ENCODE measurements at regions not wholly inside any gene's neighbourhood (a gene's known extent, or its start where the extent isn't known, plus 50 kb on each side); places are given as distances from the start of the nearest gene placed in this dataset.
"Not testable (repeated sequence)": the region's sequence is repeated elsewhere in the genome, so short reads cannot be mapped to it uniquely, and the experiment has no call there.

GRCh38 chr13:54268013-54268695 is 1239.5 kb downstream of the OLFM4 start:
- DNase-seq: not testable (repeated sequence)

DNA sequence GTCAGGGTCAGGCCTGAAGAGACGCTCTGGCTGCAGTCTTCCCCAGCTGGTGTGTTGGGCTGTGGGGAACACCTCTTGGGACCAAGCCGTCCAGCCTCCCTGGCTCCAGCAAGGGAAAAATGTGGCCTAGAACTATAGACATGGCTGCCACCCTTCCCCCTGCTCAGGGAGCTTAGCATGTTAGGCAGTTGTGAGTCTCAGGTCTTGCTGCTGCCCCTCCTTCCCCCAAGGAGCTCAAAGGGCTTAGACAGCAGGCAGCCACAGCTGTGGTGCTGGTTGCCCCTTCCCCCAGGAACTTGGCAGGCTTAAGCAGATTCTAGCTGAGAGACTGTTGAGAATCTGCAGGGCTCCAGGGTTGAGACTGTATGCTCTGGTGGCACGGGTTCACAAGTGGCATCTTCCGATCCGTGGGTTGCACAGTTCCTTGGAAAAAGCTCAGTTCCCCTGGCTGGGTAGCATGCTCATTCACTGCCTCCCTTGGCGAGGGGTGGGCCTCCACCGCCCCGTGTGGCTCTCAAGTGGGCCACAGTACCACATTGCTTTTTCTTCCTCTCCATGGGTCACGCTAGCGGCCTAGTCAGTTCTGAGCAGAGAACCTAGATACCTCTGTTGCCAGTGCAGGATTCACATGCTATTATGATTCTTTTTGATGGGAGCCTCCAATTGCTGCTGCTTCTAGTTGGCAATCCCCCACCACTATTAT is 1258.6 kb downstream of the OLFM4 start:
- DNase-seq: no peak

GRCh38 chr13:54301085-54301484 is 1272.5 kb downstream of the OLFM4 start:
- DNase-seq: no peak

DNA sequence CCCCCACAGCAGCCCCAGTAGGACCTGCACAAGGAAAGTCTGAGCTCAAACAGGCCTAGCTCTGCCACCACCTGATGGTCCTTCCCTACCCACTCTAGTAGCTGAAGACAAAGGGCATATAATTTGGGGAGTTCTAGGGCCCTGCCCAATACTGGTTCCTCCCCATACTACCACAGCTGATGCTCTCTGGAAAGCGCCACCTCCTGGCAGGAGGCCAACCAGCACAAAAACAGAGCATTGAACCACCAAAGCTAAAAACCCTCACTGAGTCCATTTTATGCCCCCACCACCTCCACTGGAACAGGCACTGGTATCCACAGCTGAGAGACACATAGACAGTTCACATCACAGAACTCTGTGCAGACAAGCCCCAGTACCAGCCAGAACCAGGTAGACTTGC is 1276.8 kb downstream of the OLFM4 start:
- DNase-seq: no peak

DNA sequence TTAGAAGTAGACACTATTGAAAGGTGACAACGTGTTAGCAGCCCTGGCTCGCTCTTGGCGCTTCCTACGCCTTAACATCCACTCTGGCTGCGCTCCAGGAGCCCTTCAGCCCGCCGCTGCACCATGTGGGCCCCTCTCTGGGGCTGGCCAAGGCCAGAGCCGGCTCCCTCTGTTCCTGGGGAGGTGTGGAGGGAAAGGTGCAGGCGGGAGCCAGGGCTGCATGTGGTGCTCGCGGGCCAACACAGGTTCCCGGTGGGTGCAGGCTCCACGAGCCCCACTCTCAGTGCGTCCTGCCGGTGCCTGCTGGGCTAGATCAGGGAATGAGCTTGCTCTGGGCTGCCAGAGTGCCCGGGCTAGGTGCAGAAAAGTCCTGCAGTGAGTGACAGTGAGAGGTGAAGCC is 1284.3 kb downstream of the OLFM4 start:
- DNase-seq: no peak

DNA sequence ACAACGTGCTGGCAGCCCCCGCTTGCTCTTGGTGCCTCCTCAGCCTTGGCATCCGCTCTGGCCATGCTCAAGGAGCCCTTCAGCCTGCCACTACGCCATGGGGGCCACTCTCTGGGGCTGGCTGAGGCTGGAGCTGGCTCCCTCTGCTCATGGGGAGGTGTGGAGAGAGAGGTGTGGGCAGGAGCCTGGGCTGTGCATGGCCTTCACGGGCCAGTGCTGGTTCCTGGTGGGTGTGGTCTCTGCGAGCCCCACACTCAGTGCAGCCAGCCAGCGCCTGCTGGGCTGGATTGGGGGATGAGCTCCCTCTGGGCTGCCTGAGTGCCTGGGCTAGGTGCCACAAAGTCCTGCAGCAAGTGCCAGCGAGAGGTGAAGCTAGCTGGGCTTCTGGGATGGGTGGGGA is 1289.1 kb downstream of the OLFM4 start:
- DNase-seq: no peak

DNA sequence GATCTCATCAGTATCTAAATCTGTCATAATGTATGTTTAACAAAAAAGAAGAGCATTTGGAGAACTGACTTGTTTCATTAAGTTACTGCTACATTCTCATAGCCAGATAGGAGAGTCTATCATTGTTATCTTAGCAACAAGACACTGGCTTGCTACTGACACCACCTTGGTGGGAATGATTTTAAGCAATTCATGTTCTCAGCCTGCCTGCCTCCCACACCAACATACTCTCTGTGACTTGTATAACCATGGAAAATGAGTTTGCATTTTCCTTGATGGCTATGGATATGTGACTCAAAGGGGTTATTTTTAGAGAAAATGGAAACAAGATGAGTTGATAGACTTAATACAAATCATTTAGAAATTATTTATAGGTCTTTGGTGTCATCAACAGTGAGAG is 1308.9 kb downstream of the OLFM4 start:
- no peak for DNase-seq

DNA sequence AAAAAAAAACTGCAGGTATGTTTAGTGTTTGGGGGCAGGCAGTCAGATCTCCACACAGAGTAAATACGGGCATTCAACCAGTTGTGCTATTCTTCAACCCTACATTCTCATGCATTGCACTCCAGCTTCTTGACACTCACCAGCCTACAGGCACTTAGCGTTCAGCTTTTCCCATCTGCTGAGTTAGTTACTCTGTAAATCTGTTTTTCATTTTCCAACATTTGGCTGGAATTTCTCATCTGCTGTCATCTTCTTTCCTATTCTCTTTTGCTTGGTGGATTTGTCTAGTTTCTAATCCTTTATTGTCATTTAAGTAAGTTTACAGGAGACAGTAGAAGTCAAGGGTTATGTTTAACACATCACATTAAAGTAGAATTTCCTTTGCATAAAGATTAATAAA is 1318.9 kb downstream of the OLFM4 start:
- no peak for DNase-seq

DNA sequence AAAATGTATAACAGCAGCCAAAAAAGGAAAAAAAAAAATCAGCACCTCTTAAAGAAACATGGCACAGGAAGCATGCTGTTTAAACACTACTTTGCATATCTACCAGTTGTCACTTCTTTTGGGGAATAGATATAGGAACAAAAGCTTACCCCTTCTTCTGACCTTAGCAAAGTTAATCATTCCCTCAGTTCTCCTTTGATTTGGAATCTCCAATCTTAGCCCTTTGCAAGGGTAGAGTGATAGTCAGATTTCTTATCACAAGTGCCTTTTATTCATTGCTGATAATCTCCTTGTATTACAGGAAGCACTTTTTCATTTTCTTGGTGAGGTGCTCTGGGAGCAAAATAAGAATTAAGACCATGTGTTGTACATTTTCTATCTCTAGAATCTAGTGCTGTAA is 1327.6 kb downstream of the OLFM4 start:
- DNase-seq: no peak

DNA sequence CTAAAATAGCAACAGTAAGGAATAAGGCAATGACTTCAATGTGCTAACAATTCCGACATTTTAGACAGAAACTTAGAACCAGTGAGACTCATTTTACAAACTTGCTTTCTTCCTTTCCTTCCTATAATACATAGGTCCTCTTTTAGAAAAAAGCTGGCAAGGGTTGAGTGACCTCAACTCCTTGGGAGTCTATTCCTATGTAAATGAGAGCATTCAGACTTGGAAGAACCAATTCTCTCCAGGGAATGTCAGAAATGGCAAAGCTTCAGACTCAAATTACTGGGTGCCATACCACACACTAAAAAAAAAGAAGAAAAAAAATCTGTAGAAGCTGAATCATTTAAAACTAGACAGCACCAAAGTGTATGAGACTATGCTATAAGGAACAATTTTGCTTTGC is 1328.2 kb downstream of the OLFM4 start:
- no peak for DNase-seq

DNA sequence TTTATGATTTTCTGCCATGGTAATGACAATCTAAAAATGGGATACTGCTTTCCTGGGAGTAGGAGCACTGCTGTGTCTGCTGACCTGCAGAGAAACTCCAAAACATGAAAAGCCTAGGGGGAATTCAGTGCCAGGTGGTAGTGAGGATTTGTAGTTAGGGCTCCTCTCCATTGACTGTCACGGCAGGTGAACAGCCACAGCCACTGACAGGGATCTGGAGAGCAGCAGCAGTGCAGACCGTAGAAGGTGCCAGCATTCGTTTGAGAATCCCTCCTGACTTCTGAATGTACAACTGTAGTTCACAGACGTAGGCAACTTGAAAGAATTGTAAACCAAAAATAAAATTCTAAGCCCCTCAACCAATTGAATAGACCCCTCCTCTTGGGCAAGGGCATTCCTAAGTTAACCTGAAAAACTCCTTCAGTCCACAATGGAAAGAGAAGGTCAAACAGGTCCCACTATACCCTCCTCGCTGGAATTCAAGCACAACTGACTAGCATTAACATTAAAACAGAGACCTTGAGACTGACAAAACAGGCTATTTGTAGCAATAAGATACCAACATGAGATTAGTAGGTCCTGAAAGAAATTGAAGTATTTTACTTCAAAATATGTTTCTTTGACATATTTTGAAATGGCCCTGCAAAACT is 1328.8 kb downstream of the OLFM4 start:
- DNase-seq: no peak

GRCh38 chr13:54361460-54361859 is 1332.8 kb downstream of the OLFM4 start:
- DNase-seq: no peak

- no peak for DNase-seq
These were observed 1338.1 kb downstream of the OLFM4 start for GRCh38 chr13:54366728-54367127.

DNA sequence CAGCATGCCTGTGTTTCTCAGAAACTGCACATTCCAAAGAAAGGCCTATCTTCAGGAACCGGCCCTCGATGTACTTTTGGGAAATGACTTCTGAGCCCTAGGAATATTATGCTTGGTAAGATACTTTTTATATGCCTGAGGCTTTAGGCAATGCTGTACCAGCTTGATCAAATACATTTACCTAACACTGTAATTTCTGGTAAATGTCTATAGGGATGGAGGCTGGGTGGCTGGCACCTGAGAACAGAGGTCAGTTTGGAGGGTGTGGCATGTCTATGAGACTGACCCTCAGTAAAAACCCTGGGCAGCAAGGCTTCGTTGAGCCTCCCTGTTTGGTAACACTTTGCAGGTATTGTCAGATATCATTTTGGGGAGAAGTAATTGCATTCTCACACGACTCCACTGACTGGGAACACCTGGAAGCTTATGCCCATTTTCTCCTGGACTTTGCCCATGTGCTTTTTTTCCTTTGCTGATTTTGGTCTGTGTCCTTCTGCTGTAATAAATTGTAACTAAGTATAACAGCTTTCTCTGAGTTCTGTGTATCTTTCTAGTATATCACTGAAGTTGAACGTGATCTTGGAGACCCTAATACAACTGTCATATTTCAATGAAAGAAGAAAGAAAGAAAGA is 1339.1 kb downstream of the OLFM4 start:
- DNase-seq: no peak

- DNase-seq: no peak
These were observed 1339.8 kb downstream of the OLFM4 start for GRCh38 chr13:54368387-54368786.

DNA sequence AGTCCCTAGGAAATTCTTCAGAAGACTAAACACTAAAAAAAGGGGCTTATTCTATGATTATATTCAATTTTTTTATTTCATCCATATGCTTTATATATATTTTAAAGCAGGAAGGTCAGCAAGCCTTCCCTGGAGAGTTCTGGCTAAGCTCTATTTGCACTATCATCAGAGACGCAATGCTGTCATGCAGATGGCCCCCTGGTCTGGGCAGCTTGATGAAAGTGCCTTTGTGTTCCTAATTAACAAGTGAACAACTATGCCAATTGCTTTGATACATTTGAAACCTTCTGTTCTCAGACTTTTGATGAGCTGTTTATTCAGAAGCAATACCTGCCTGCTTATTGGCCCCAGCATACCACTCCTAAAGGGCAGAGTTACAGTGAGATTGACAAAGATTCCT is 1344.6 kb downstream of the OLFM4 start:
- no peak for DNase-seq

DNA sequence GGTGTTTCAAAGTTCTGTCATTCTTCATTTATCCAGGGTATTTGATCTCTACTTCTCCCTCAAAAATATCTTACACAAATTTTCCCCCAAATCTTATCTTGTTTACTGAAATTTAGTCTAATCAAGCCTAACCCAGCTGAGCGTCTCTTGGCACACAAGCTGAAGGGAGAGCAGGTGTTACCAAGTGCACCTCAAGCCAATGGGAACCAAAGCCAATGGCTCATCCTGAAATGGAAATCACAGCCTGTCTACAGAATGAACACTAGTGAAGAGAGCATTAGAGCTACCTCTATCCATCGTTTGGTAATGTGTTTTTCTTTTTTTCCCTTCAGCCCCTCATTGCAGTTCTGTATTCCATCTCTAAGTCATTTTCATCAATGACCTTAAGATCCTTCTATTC is 1350.8 kb downstream of the OLFM4 start:
- DNase-seq: no peak

DNA sequence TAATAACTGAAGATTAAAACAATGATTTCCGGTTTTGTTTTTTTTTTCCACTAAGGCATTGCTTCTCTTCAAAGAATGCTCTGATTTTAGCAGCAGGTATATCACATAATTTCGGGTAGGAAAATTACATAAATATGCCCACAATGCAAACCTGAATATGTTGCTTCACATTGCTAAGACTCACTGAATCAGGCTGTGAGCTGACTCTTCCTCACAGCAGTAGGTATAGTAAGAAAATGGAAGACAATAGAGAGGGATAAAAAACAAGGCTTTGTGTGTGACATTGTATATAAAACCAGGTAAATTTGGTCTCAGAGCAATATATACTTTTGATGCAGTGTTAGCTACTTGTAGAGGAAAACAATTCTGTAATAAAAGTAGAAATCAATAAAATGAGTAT is 1355.0 kb downstream of the OLFM4 start:
- no peak for DNase-seq

DNA sequence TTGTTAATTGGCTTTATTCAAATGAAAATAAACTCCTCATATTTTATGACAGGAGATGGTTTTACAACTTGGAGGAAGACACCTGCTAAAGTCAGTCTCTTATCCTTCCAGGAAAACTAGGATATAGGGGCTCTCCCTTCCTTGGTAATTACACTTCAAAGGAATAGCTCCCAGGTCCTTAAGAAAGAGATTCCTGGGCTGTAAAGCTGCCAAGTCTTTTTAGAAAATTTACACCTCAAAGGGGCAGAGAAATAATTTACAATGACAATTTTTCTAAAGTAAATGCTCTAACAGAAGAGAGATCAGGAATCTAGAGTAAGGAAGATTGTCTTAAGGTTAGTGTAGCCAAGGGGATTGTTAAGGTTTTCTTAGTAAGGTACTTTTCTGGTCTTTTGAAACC is 1359.0 kb downstream of the OLFM4 start:
- DNase-seq: no peak

DNA sequence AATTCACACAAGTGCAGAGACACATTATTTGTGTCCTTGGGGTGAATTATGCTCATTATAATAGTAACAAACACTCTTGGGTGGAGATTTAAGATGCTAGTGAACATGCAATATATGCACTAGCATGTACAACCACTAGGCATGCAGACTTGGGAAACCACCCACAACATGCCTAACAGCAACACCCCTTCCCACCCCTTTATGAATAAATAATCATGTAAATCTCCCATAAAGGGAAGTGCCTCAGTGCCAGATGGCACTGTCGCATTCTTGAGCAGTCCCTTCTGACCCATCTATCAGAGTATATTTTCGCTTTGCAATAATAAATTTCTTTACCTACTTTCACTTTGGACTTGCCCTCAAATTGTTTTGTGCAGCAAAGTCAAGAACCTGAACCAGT is 1362.2 kb downstream of the OLFM4 start:
- no peak for DNase-seq

GRCh38 chr13:54394085-54394700 is 1365.6 kb downstream of the OLFM4 start:
- no peak for DNase-seq

DNA sequence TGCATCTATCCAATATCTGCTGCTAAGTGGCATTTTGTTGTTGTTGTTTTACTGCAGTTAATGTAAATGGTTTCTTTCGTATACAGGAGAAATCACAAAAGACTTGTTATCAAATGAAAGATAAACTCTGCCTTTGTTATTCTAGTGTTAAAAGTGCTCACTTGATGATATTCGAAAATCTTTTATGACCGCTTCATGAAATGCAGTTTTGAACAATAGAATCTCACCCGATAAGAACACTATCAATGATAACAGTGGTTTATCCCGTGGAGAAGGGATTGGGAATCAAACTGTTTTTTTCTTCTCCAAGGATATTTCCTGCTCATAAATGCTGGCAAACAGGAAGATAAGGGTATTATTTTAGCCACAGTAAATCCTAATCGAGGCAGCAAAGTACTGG is 1366.3 kb downstream of the OLFM4 start:
- DNase-seq: no peak

GRCh38 chr13:54402495-54402894 is 1373.9 kb downstream of the OLFM4 start:
- no peak for DNase-seq
